ENCODE measurements at regions not wholly inside any gene's neighbourhood (a gene's known extent, or its start where the extent isn't known, plus 50 kb on each side); places are given as distances from the start of the nearest gene placed in this dataset.
"Not testable (repeated sequence)": the region's sequence is repeated elsewhere in the genome, so short reads cannot be mapped to it uniquely, and the experiment has no call there.

DNA sequence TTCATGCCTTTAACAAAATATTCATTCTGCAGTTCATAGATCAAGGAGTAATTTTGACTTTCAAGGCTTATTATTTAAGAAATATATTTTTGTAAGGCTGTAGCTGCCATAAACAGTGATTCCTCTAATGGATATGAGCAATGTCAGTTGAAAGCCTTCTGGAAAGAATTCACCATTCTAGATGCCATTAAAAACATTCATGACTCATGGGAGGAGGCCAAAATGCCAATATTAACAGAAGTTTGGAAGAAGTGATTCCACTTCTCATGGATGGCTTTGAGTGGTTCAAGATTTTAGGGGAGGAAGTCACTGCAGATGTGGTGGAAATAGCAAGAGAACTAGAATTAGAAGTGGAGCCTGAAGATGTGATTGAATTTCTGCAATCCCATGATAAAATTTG lies 229.1 kb downstream of the DEPDC1B start:
- DNase-seq (ENCODE audit: low read depth): no peak
- Histone ChIP-seq H3K4me3 (ENCODE audit: low read depth, low read length) (no peak overlapping the region), H3K27me3 (ENCODE audit: control insufficient read depth, insufficient read depth, low read length) (no peaks in the 10 kb centered on the region), H3K36me3 (ENCODE audit: control insufficient read depth, insufficient read depth, low read length) (no peaks in the 10 kb centered on the region)
- TF ChIP-seq, protein P1, sequence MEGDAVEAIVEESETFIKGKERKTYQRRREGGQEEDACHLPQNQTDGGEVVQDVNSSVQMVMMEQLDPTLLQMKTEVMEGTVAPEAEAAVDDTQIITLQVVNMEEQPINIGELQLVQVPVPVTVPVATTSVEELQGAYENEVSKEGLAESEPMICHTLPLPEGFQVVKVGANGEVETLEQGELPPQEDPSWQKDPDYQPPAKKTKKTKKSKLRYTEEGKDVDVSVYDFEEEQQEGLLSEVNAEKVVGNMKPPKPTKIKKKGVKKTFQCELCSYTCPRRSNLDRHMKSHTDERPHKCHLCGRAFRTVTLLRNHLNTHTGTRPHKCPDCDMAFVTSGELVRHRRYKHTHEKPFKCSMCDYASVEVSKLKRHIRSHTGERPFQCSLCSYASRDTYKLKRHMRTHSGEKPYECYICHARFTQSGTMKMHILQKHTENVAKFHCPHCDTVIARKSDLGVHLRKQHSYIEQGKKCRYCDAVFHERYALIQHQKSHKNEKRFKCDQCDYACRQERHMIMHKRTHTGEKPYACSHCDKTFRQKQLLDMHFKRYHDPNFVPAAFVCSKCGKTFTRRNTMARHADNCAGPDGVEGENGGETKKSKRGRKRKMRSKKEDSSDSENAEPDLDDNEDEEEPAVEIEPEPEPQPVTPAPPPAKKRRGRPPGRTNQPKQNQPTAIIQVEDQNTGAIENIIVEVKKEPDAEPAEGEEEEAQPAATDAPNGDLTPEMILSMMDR (IDR thresholded peaks at IDR 0.05; ENCODE audit: insufficient read depth, low read length, poor library complexity, severe bottlenecking): no peak

DNA sequence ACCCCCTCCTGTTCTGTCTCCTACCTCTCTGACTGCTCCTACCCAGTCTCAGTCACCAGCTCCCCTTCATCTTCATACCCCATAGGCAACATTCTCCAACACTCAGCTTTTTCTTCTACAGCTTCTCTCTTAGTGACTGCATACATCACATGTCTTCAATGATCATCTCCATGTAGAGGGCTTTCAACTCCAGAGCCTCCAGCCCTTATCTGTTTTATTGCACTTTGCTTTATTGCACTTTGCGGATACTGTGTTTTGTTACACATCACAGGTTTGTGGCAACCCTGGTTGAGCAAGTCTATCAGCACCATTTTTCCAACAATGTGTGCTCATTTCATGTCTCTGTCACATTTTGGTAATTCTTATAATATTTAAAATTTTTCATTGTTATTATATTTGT lies 230.7 kb downstream of the DEPDC1B start:
- H3K4me3 ChIP-seq (ENCODE audit: low read depth, low read length): no peak overlapping the region
- H3K36me3 ChIP-seq (ENCODE audit: control insufficient read depth, insufficient read depth, low read length): no peaks in the 10 kb centered on the region
- H3K27me3 ChIP-seq (ENCODE audit: control insufficient read depth, insufficient read depth, low read length): no peaks in the 10 kb centered on the region
- DNase-seq (ENCODE audit: low read depth): no peak
- TF ChIP-seq, protein P1 (IDR thresholded peaks at IDR 0.05; ENCODE audit: insufficient read depth, low read length, poor library complexity, severe bottlenecking): no peak

DNA sequence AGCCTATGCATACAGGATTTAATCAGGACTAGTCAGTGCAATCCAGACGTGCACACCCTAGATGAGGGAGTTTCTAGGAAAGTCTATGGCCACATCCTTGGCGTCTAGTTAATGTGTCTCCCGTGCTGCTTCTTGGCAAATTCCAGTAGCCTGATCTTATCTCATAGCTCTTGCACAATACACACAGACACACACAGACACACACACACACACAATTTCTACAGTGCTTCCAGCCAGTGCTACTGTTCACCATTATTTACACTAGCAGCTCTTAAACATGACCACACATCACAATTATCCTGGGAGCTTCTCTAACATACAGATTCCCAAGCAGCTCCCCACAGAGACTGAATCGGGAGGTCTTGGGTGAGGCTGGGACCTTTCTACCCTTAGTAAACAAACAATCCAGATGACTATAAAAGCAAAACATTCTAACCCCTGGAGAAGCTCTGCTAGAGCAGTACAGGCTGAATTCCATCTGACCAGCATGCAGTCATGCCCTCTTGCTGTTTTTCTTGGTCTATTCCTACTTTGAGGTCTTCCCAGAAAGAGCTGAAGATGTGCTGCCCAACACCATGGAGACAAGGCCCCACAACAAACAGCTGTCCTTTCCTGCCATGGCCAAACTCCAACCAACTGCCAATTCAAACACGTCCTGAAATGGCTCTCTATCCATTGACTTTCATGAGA lies 236.6 kb downstream of the DEPDC1B start:
- Histone ChIP-seq H3K4me3 (ENCODE audit: low read depth, low read length) (no peak overlapping the region), H3K36me3 (ENCODE audit: control insufficient read depth, insufficient read depth, low read length) (no peaks in the 10 kb centered on the region), H3K27me3 (ENCODE audit: control insufficient read depth, insufficient read depth, low read length) (no peaks in the 10 kb centered on the region)
- DNase-seq (ENCODE audit: low read depth): no peak
- TF ChIP-seq, protein P1 (IDR thresholded peaks at IDR 0.05; ENCODE audit: insufficient read depth, low read length, poor library complexity, severe bottlenecking): no peak

DNA sequence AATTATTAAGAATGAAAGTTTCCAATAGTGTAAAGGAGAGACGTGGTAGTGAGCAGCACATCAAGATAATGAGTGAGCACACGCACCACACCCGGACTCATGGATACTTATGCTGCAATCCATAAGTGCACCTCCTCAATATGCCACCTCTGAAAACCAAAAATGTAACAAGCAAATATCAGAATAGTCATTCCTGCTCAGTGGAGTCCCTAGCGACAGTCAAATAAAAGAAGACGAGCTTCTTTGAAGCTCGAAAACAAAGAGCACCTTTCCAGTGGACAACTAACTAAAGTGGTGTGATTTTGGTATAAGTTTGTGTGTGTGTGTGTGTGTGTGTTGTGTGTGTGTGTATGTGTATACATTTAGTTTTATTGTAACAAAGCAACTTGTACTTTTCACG lies 241.3 kb downstream of the DEPDC1B start:
- no peaks in the 10 kb centered on the region for H3K36me3 ChIP-seq (ENCODE audit: control insufficient read depth, insufficient read depth, low read length)
- TF ChIP-seq, protein P1 (IDR thresholded peaks at IDR 0.05; ENCODE audit: insufficient read depth, low read length, poor library complexity, severe bottlenecking): no peak
- no peak overlapping the region for H3K4me3 ChIP-seq (ENCODE audit: low read depth, low read length)
- no peak for DNase-seq (ENCODE audit: low read depth)
- H3K27me3 ChIP-seq (ENCODE audit: control insufficient read depth, insufficient read depth, low read length): no peaks in the 10 kb centered on the region

DNA sequence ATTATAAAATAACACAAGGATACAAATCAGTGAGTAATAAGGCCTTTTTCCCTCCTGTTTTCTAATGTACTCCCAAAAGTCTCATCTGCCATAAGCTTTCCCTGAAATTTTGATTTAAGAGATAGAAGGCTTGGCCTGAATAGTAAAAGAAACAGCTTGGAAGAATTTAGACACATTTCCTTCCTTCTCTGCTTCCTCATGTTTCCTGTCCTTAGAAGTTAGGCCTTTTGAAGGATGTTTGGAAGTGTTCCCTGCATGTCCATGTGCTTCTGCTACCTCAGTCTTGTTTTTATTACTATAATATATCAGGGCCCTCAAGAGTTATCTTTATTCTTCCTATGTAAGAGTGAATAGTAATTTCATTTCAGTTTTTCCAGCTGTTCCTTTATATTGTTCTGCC lies 242.7 kb downstream of the DEPDC1B start:
- no peaks in the 10 kb centered on the region for H3K27me3 ChIP-seq (ENCODE audit: control insufficient read depth, insufficient read depth, low read length)
- TF ChIP-seq, protein P1 (IDR thresholded peaks at IDR 0.05; ENCODE audit: insufficient read depth, low read length, poor library complexity, severe bottlenecking): no peak
- DNase-seq (ENCODE audit: low read depth): no peak
- no peak overlapping the region for H3K4me3 ChIP-seq (ENCODE audit: low read depth, low read length)
- H3K36me3 ChIP-seq (ENCODE audit: control insufficient read depth, insufficient read depth, low read length): no peaks in the 10 kb centered on the region

DNA sequence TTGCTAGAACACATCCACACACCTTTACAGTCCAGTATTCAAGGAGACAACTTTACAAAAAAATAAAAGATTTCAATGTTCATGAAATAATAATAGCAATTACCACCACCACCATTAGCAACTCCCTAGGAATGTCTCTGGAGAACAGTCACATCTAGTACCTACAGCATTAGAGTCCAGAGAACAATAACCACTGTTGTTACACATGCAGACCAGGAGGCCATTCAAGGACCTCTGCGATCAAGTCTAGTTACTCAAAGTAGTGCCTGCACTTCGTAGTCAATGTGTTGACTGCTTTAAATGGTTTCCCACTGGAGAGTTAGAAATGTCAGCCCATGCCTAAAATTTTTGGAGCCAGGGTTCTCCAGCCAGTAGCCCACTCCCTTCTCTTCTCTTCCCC lies 244.4 kb downstream of the DEPDC1B start:
- TF ChIP-seq, protein P1 (IDR thresholded peaks at IDR 0.05; ENCODE audit: insufficient read depth, low read length, poor library complexity, severe bottlenecking): no peak
- no peak overlapping the region for H3K4me3 ChIP-seq (ENCODE audit: low read depth, low read length)
- H3K36me3 ChIP-seq (ENCODE audit: control insufficient read depth, insufficient read depth, low read length): no peaks in the 10 kb centered on the region
- no peaks in the 10 kb centered on the region for H3K27me3 ChIP-seq (ENCODE audit: control insufficient read depth, insufficient read depth, low read length)
- DNase-seq (ENCODE audit: low read depth): no peak

DNA sequence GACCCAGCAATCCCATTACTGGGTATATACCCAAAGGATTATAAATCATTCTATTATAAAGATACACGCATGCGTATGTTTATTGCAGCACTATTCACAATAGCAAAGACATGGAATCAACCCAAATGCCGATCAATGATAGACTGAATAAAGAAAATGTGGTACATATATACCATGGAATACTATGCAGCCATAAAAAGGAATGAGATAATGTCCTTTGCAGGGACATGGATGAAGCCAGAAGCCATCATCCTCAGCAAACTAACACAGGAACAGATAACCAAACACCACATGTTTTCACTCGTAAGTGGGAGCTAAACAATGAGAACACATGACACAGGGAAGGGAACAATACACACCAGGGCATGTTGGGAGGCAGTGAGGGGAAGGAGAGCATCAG lies 245.7 kb downstream of the DEPDC1B start:
- H3K27me3 ChIP-seq (ENCODE audit: control insufficient read depth, insufficient read depth, low read length); H3K4me3 ChIP-seq (ENCODE audit: low read depth, low read length); H3K36me3 ChIP-seq (ENCODE audit: control insufficient read depth, insufficient read depth, low read length); DNase-seq (ENCODE audit: low read depth): not testable (repeated sequence)

All from kidney epithelial cell (primary cell).